GM12892 (cell line): ENCODE measurements at regions not wholly inside any gene's neighbourhood (a gene's known extent, or its start where the extent isn't known, plus 50 kb on each side); places are given as distances from the start of the nearest gene placed in this dataset.

Experiments
- POLR2A ChIP-seq: IDR thresholded peaks from 2 replicates; pipeline ENCODE4 v1.6.1; 2011; ENCODE audit warnings: low read depth, low read length, control low read depth
- POLR2AphosphoS5 ChIP-seq: IDR thresholded peaks from 2 replicates; pipeline ENCODE4 v1.6.1; 2011; ENCODE audit warnings: low read depth, low read length, control low read depth
- TAF1 ChIP-seq: IDR thresholded peaks from 2 replicates; pipeline ENCODE4 v1.6.1; 2011; ENCODE audit warnings: low read depth, mild to moderate bottlenecking, control low read depth, low read length, borderline replicate concordance

DNA sequence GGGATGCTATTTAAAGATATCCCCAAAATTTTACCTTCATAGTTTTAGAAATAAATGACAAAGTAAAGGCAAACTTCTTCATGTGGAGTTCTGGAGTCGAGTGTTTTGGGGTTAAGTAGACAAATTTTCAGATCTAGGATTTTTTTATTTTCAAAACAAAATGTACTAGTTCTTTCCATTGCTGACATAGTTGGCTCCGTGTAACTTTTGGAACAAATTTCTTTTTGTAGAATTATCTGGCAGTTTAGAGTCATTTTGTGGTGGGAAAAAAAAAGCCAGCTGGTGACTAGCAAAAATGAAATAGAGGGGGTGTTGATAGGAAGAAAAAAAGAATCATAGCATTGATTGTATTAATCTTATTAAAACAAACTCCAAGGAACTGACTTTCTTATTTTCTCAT lies 131.6 kb upstream of the TCF21 start:
- TF ChIP-seq POLR2A (no peak), POLR2AphosphoS5 (no peak), TAF1 (no peak)
